ENCODE measurements at regions not wholly inside any gene's neighbourhood (a gene's known extent, or its start where the extent isn't known, plus 50 kb on each side); places are given as distances from the start of the nearest gene placed in this dataset.

- Histone ChIP-seq H3K27ac (no peak overlapping the region), H3K4me1 (no peaks in the 10 kb centered on the region), H3K79me2 (no peaks in the 10 kb centered on the region), H3K9ac (no peak overlapping the region), H3K4me3 (ENCODE audit: low read depth, low read length) (no peak overlapping the region), H3K27me3 (ENCODE audit: control insufficient read depth, insufficient read depth, low read length) (no peaks in the 10 kb centered on the region), H2AFZ (no peak overlapping the region), H3K4me2 (ENCODE audit: low read length) (no peak overlapping the region), H3K9me3 (ENCODE audit: control insufficient read depth, low read length) (no peaks in the 10 kb centered on the region), H3K36me3 (ENCODE audit: control insufficient read depth, insufficient read depth, low read length) (no peaks in the 10 kb centered on the region)
- no peak for TF ChIP-seq CTCF (IDR thresholded peaks at IDR 0.05)
Measured at GRCh38 chr22:44592824-44593148, 94.8 kb upstream of the RTL6 start.

- Histone ChIP-seq H3K79me2 (no peaks in the 10 kb centered on the region), H3K27me3 (ENCODE audit: control insufficient read depth, insufficient read depth, low read length) (no peaks in the 10 kb centered on the region), H3K4me1 (no peaks in the 10 kb centered on the region), H3K9me3 (ENCODE audit: control insufficient read depth, low read length) (no peaks in the 10 kb centered on the region), H3K4me2 (ENCODE audit: low read length) (no peak overlapping the region), H3K4me3 (ENCODE audit: low read depth, low read length) (no peak overlapping the region), H2AFZ (no peak overlapping the region), H3K9ac (no peak overlapping the region), H3K36me3 (ENCODE audit: control insufficient read depth, insufficient read depth, low read length) (no peaks in the 10 kb centered on the region), H3K27ac (no peak overlapping the region)
- TF ChIP-seq CTCF (IDR thresholded peaks at IDR 0.05) = no peak
Measured at GRCh38 chr22:44592126-44592823, 94.2 kb upstream of the RTL6 start.

DNA sequence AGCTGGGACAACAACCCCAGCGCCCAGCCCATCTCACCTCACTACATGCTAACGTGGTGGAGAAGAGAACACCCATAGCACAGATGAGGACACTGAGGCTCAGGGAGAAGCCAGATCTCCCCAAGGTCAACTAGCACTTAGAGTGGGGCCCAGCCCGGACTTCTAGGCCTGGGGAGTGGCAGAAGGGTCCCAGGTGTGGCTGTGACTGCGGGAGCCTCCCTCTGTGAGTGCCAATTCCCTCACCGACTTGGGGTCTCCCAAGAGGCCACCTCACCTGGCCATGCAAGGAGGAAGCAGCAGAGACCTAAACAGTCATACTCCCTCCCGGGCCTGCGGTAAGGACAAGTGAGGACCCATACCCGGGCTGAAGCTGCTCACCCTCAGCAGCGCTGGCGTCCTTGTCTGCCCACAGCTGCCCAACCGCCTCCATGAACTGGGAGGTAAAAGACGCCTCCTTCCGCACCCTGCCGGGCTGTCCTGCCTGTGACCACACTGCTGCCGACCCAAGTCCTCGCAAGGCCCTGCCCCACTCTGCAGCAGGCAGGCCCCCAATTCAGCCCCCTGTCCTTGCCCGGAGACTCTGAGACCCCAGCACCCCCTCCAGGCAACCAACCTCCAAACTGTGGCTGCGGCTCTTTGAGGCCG lies 93.2 kb upstream of the RTL6 start:
- Histone ChIP-seq H3K9me3 (ENCODE audit: control insufficient read depth, low read length) (no peaks in the 10 kb centered on the region), H3K79me2 (no peaks in the 10 kb centered on the region), H3K9ac (no peak overlapping the region), H3K4me2 (ENCODE audit: low read length) (no peak overlapping the region), H3K4me3 (ENCODE audit: low read depth, low read length) (no peak overlapping the region), H3K27ac (no peak overlapping the region), H3K27me3 (ENCODE audit: control insufficient read depth, insufficient read depth, low read length) (no peaks in the 10 kb centered on the region), H3K36me3 (ENCODE audit: control insufficient read depth, insufficient read depth, low read length) (no peaks in the 10 kb centered on the region), H2AFZ (no peak overlapping the region), H3K4me1 (no peaks in the 10 kb centered on the region)
- TF ChIP-seq CTCF (IDR thresholded peaks at IDR 0.05) = no peak

DNA sequence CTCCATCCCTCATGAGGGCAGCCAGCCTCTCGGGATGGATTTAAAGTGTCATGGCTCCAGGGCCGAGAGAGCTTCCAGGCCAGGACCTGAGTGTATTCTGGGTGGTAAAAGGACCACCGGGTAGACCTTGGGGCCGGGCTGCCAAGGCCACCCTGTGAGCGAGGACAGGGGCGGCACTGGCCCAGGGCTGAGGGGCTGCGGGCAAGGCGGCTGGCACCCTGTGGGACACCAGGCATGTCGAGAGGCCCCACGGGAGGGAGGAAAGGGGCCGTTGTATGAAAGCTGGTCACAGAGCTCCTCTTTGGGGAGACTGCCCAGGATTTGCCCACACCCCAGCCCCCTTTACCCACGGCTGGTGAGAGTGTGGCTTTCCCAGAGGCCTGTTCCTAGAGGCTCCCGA lies 92.3 kb upstream of the RTL6 start:
- Histone ChIP-seq H3K79me2 (no peaks in the 10 kb centered on the region), H3K27me3 (ENCODE audit: control insufficient read depth, insufficient read depth, low read length) (no peaks in the 10 kb centered on the region), H3K27ac (no peak overlapping the region), H3K4me1 (no peaks in the 10 kb centered on the region), H3K4me2 (ENCODE audit: low read length) (no peak overlapping the region), H3K4me3 (ENCODE audit: low read depth, low read length) (no peak overlapping the region), H2AFZ (no peak overlapping the region), H3K9me3 (ENCODE audit: control insufficient read depth, low read length) (no peaks in the 10 kb centered on the region), H3K36me3 (ENCODE audit: control insufficient read depth, insufficient read depth, low read length) (no peaks in the 10 kb centered on the region), H3K9ac (no peak overlapping the region)
- no peak for TF ChIP-seq CTCF (IDR thresholded peaks at IDR 0.05)

GRCh38 chr22:44589831-44590230 lies 91.8 kb upstream of the RTL6 start:
- Histone ChIP-seq H3K4me1 (no peaks in the 10 kb centered on the region), H3K36me3 (ENCODE audit: control insufficient read depth, insufficient read depth, low read length) (no peaks in the 10 kb centered on the region), H3K9me3 (ENCODE audit: control insufficient read depth, low read length) (no peaks in the 10 kb centered on the region), H3K9ac (no peak overlapping the region), H3K4me3 (ENCODE audit: low read depth, low read length) (no peak overlapping the region), H3K79me2 (no peaks in the 10 kb centered on the region), H3K27ac (no peak overlapping the region), H2AFZ (no peak overlapping the region), H3K4me2 (ENCODE audit: low read length) (no peak overlapping the region), H3K27me3 (ENCODE audit: control insufficient read depth, insufficient read depth, low read length) (no peaks in the 10 kb centered on the region)
- no peak for TF ChIP-seq CTCF (IDR thresholded peaks at IDR 0.05)
